Astrocyte of the spinal cord (primary cell): ENCODE measurements at regions not wholly inside any gene's neighbourhood (a gene's known extent, or its start where the extent isn't known, plus 50 kb on each side); places are given as distances from the start of the nearest gene placed in this dataset.

Experiments used
- DNase-seq: peaks from one replicate; pipeline ENCODE4 v3.0.0; 2011; ENCODE audit warnings: low read depth, low spot score
- H3K4me3 ChIP-seq: 2 replicates; pipeline ENCODE4 v1.5.1; 2011; ENCODE audit warnings: low read depth, mild to moderate bottlenecking, low read length, moderate library complexity
- CTCF ChIP-seq: IDR thresholded peaks from 2 replicates; pipeline ENCODE4 v1.5.1; 2012; ENCODE audit warnings: low read depth, mild to moderate bottlenecking, low read length, inconsistent platforms
- in situ Hi-C: cut with HindIII; loops from 2 replicates; pipeline ENCODE4 v1.10.0; 2017; ENCODE audit warnings: low sequenced_read_pairs

GRCh38 chr22:27540247-27540646 is 261.3 kb downstream of the MN1 start:
- in situ Hi-C loops: no loop called here
- DNase-seq: no peak
- TF ChIP-seq CTCF: no peak
- H3K4me3 ChIP-seq: no peak overlapping the region

GRCh38 chr22:27540656-27541396 is 260.7 kb downstream of the MN1 start:
- DNase-seq: no peak
- TF ChIP-seq CTCF: no peak
- H3K4me3 ChIP-seq: no peak overlapping the region
- in situ Hi-C loops: no loop called here

- TF ChIP-seq CTCF: no peak
- in situ Hi-C loops: no loop called here
- no peak for DNase-seq
- H3K4me3 ChIP-seq: no peak overlapping the region
These were observed 259.7 kb downstream of the MN1 start for GRCh38 chr22:27541836-27542235.

GRCh38 chr22:27542602-27543001 is 259.0 kb downstream of the MN1 start:
- H3K4me3 ChIP-seq: no peak overlapping the region
- no peak for DNase-seq
- no peak for TF ChIP-seq CTCF
- in situ Hi-C loops: no loop called here

- H3K4me3 ChIP-seq: no peak overlapping the region
- TF ChIP-seq CTCF: no peak
- in situ Hi-C loops: no loop called here
- DNase-seq: no peak
These were observed 258.1 kb downstream of the MN1 start for GRCh38 chr22:27543460-27543859.

GRCh38 chr22:27545085-27545484 is 256.5 kb downstream of the MN1 start:
- H3K4me3 ChIP-seq: no peak overlapping the region
- DNase-seq: no peak
- TF ChIP-seq CTCF: no peak
- in situ Hi-C loops: no loop called here
